ENCODE measurements at regions not wholly inside any gene's neighbourhood (a gene's known extent, or its start where the extent isn't known, plus 50 kb on each side); places are given as distances from the start of the nearest gene placed in this dataset.

DNA sequence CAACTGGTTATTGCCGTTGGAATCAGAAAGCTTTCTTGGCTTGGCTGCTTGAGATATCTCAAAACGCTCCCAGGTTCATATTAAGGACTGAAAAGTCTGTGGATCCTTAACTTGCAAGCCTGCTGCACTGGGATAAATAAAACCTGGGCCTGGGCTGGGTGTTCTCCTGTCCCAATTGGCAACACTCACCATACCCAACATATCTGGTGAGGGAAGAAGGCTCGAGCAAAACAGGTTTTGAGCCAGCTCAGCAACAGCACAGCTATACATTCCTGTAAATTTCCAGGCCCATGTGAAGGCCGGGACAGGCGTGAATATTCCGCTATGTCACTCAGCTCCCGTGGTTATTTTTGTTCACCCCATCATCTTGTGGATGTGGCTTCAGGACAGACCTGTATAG is 169.0 kb upstream of the BCL6 start:
- no peak for DNase-seq (ENCODE audit: low read depth in 1 of 2, low spot score in 1 of 2)
- peak; percentile 38 to 52; a peak in 4 of 6 replicates for ATAC-seq
- 45% methylated on average over 7 of the region's 7 CpGs for WGBS (ENCODE audit: missing lambda C conversion rate)
- TF ChIP-seq, protein P1, sequence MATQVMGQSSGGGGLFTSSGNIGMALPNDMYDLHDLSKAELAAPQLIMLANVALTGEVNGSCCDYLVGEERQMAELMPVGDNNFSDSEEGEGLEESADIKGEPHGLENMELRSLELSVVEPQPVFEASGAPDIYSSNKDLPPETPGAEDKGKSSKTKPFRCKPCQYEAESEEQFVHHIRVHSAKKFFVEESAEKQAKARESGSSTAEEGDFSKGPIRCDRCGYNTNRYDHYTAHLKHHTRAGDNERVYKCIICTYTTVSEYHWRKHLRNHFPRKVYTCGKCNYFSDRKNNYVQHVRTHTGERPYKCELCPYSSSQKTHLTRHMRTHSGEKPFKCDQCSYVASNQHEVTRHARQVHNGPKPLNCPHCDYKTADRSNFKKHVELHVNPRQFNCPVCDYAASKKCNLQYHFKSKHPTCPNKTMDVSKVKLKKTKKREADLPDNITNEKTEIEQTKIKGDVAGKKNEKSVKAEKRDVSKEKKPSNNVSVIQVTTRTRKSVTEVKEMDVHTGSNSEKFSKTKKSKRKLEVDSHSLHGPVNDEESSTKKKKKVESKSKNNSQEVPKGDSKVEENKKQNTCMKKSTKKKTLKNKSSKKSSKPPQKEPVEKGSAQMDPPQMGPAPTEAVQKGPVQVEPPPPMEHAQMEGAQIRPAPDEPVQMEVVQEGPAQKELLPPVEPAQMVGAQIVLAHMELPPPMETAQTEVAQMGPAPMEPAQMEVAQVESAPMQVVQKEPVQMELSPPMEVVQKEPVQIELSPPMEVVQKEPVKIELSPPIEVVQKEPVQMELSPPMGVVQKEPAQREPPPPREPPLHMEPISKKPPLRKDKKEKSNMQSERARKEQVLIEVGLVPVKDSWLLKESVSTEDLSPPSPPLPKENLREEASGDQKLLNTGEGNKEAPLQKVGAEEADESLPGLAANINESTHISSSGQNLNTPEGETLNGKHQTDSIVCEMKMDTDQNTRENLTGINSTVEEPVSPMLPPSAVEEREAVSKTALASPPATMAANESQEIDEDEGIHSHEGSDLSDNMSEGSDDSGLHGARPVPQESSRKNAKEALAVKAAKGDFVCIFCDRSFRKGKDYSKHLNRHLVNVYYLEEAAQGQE (IDR thresholded peaks at IDR 0.05): no peak
- TF ChIP-seq SREBF2 (IDR thresholded peaks at IDR 0.05) (no peak), ELK1 (IDR thresholded peaks at IDR 0.05; ENCODE audit: low read depth, low read length) (no peak), RARB (CRISPR knock-in tag; IDR thresholded peaks at IDR 0.05) (no peak), HOXA7 (CRISPR knock-in tag; IDR thresholded peaks at IDR 0.05) (no peak), HES2 (IDR thresholded peaks at IDR 0.05) (no peak), RCOR1 (IDR thresholded peaks at IDR 0.05; ENCODE audit: low read depth, low read length) (no peak), HOXB5 (CRISPR knock-in tag; IDR thresholded peaks at IDR 0.05) (no peak), NFE2L2 (conservative IDR thresholded peaks at IDR 0.05; ENCODE audit: low read length) (no peak), GATA3 (IDR thresholded peaks at IDR 0.05; ENCODE audit: borderline replicate concordance) (no peak), CBX8 (IDR thresholded peaks at IDR 0.05) (no peak)
- TF ChIP-seq, protein P2, sequence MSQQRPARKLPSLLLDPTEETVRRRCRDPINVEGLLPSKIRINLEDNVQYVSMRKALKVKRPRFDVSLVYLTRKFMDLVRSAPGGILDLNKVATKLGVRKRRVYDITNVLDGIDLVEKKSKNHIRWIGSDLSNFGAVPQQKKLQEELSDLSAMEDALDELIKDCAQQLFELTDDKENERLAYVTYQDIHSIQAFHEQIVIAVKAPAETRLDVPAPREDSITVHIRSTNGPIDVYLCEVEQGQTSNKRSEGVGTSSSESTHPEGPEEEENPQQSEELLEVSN (IDR thresholded peaks at IDR 0.05; ENCODE audit: borderline replicate concordance, low read depth): no peak
- no peak overlapping the region for H3K4me3 ChIP-seq
- H3K4me1 ChIP-seq: peaks cover 44% of the 10 kb centered on the region
- FAIRE-seq: no peak
- CTCF ChIA-PET: no interaction called here
- no peaks in the 10 kb centered on the region for H3K9me3 ChIP-seq
- H3K4me2 ChIP-seq: peak overlapping the region; percentile 67
- POLR2A ChIA-PET: no interaction called here
- peak overlapping the region; percentile 66 to 76 for H3K27ac ChIP-seq

DNA sequence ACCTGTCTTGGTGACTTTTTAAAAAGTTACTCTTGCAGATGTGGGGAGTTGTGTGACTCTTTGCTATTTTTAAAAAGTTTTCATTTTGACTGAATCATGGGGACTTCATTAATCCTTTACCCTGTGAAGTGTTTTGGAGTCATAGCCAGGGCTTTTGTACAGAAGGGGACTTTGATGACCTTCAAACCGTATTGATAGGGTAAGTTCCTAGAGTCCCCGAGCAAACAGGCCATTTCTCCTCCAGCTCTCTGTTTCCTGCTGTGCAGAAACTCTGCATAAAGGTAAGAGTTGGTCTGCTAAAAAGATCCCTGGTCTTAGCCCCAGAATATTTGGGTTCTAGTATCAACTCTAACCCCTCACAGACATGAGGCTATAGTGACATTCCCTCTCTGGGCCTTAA is 170.8 kb upstream of the BCL6 start:
- Histone ChIP-seq H3K4me2 (no peak overlapping the region), H3K4me1 (peaks cover 51% of the 10 kb centered on the region)

GRCh38 chr3:187918081-187918644 is 172.9 kb upstream of the BCL6 start:
- FAIRE-seq: no peak
- TF ChIP-seq CHD4 (IDR thresholded peaks at IDR 0.05; ENCODE audit: borderline replicate concordance) (no peak), RNF2 (IDR thresholded peaks at IDR 0.05; ENCODE audit: borderline replicate concordance, low read depth) (no peak), MAZ (IDR thresholded peaks at IDR 0.05; ENCODE audit: borderline replicate concordance, low read depth, low read length) (no peak), HOXB13 (CRISPR knock-in tag; IDR thresholded peaks at IDR 0.05; ENCODE audit: low read depth) (no peak), ZSCAN20 (CRISPR knock-in tag; IDR thresholded peaks at IDR 0.05) (no peak), GATA3 (IDR thresholded peaks at IDR 0.05; ENCODE audit: borderline replicate concordance) (no peak), FOSB (CRISPR knock-in tag; IDR thresholded peaks at IDR 0.05) (no peak), ZC3H11A (IDR thresholded peaks at IDR 0.05) (no peak), HEYL (CRISPR knock-in tag; IDR thresholded peaks at IDR 0.05) (no peak), CEBPB (IDR thresholded peaks at IDR 0.05) (no peak), HDAC2 (IDR thresholded peaks at IDR 0.05) (no peak), FOXS1 (CRISPR knock-in tag; IDR thresholded peaks at IDR 0.05) (no peak)
- TF ChIP-seq, protein P3, sequence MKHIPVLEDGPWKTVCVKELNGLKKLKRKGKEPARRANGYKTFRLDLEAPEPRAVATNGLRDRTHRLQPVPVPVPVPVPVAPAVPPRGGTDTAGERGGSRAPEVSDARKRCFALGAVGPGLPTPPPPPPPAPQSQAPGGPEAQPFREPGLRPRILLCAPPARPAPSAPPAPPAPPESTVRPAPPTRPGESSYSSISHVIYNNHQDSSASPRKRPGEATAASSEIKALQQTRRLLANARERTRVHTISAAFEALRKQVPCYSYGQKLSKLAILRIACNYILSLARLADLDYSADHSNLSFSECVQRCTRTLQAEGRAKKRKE (CRISPR knock-in tag; IDR thresholded peaks at IDR 0.05; ENCODE audit: low read depth): no peak
- ChIA-PET POLR2A (no interaction called here), CTCF (interaction anchor here (0.9 to 1.6 kb wide), 4 partner anchors 26 to 169 kb away, joined by 3 to 5 read pairs (median 4); no protein-coding TSS in a partner anchor)
- no peak for DNase-seq (ENCODE audit: low read depth in 1 of 2, low spot score in 1 of 2)
- Histone ChIP-seq H3K4me2 (no peak overlapping the region; the same call in 1 of the 3 replicates), H3K9me3 (no peaks in the 10 kb centered on the region), H3K27ac (no peak overlapping the region; a peak in 1 of 6 replicates), H3K4me3 (no peak overlapping the region), H3K4me1 (peaks cover 52% of the 10 kb centered on the region)
- no peak for ATAC-seq
- WGBS (ENCODE audit: missing lambda C conversion rate): 72% methylated on average over 5 of the region's 5 CpGs

More for the DNA sequence above, 170.8 kb upstream of the BCL6 start:
- FAIRE-seq (no peak), ATAC-seq (no peak), DNase-seq (ENCODE audit: low read depth in 1 of 2, low spot score in 1 of 2) (no peak)
- POLR2A ChIA-PET: no interaction called here
- no peak for TF ChIP-seq FOXS1 (CRISPR knock-in tag; IDR thresholded peaks at IDR 0.05)
- CTCF ChIA-PET: no interaction called here
- 89% methylated on average over 2 of the region's 2 CpGs for WGBS (ENCODE audit: missing lambda C conversion rate)
- Histone ChIP-seq H3K27ac (peak overlapping the region in 1 of 2 experiments; percentile 47; a peak in 3 of 6 replicates), H3K4me3 (no peak overlapping the region), H3K9me3 (no peaks in the 10 kb centered on the region)

All from A549 (cell line).